ENCODE measurements at regions not wholly inside any gene's neighbourhood (a gene's known extent, or its start where the extent isn't known, plus 50 kb on each side); places are given as distances from the start of the nearest gene placed in this dataset.

- TF ChIP-seq CTCF (IDR thresholded peaks at IDR 0.05): no peak
- peak in 1 of 2 donors; percentile 34 for TF ChIP-seq POLR2AphosphoS5 (IDR thresholded peaks at IDR 0.05)
- no peak for TF ChIP-seq POLR2A (IDR thresholded peaks at IDR 0.05; ENCODE audit: low read depth)
Measured at GRCh38 chr6:3664625-3665041, 86.9 kb downstream of the PXDC1 start.

Measured in esophagus muscularis mucosa (tissue), 3 donors.